ENCODE measurements at regions not wholly inside any gene's neighbourhood (a gene's known extent, or its start where the extent isn't known, plus 50 kb on each side); places are given as distances from the start of the nearest gene placed in this dataset.

- POLR2A ChIA-PET: no interaction called here
Observed at GRCh38 chr2:7449298-7449697, 532.1 kb downstream of the RNF144A start.

DNA sequence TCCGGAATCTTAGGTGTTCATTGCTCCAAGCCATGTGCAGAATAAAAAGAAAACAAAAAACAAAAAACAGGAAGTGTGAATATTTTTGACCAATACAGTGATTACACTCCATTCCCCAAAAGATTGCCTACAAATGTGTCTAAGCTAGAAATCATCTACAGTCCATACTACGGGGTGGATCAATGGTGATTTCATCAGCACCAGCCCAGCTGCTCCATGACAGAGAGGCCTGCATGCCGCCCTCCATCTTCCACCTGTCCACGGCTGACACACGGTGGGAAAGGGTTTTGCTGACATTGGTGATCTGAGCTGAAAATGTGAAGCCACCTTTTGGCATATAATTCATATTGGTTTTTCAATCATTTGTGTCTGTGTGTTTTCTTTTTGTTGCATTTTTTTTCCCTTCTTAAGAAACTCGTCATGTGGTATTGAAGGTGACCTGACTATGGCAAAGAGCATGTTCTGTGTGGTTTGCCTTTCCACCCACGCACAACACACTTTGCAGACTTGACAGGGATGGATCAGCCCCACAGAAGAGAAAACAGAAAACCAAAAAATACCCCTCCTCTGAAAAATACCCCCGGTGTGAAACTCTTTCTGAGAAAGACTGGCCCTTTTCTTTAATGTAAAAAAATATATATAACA is 533.1 kb downstream of the RNF144A start:
- POLR2A ChIA-PET: no interaction called here
- TF ChIP-seq ZNF311 (tag by site-specific recombination; IDR thresholded peaks at IDR 0.05; ENCODE audit: borderline replicate concordance) (no peak), ZNF645 (tag by site-specific recombination; IDR thresholded peaks at IDR 0.05) (no peak), ZNF658 (tag by site-specific recombination; IDR thresholded peaks at IDR 0.05) (no peak), ZNF830 (tag by site-specific recombination; IDR thresholded peaks at IDR 0.05; ENCODE audit: low read depth) (no peak), TCF7L2 (IDR thresholded peaks at IDR 0.05; ENCODE audit: borderline replicate concordance, low read depth, low read length) (no peak), ZIC2 (tag by site-specific recombination; IDR thresholded peaks at IDR 0.05) (no peak), ZNF223 (tag by site-specific recombination; IDR thresholded peaks at IDR 0.05) (no peak), ZNF302 (tag by site-specific recombination; IDR thresholded peaks at IDR 0.05; ENCODE audit: low read depth) (no peak), ZNF140 (tag by site-specific recombination; IDR thresholded peaks at IDR 0.05) (no peak), ZNF792 (tag by site-specific recombination; IDR thresholded peaks at IDR 0.05) (no peak), ZNF211 (tag by site-specific recombination; IDR thresholded peaks at IDR 0.05; ENCODE audit: low read depth) (no peak), ZNF433 (tag by site-specific recombination; IDR thresholded peaks at IDR 0.05; ENCODE audit: low read depth) (no peak), ELK4 (IDR thresholded peaks at IDR 0.05; ENCODE audit: borderline replicate concordance, low read depth, low read length) (no peak), ZNF555 (tag by site-specific recombination; conservative IDR thresholded peaks at IDR 0.05) (no peak), ZBTB1 (tag by site-specific recombination; IDR thresholded peaks at IDR 0.05) (no peak), SP2 (tag by site-specific recombination; IDR thresholded peaks at IDR 0.05) (no peak)
- TF ChIP-seq, protein P1, sequence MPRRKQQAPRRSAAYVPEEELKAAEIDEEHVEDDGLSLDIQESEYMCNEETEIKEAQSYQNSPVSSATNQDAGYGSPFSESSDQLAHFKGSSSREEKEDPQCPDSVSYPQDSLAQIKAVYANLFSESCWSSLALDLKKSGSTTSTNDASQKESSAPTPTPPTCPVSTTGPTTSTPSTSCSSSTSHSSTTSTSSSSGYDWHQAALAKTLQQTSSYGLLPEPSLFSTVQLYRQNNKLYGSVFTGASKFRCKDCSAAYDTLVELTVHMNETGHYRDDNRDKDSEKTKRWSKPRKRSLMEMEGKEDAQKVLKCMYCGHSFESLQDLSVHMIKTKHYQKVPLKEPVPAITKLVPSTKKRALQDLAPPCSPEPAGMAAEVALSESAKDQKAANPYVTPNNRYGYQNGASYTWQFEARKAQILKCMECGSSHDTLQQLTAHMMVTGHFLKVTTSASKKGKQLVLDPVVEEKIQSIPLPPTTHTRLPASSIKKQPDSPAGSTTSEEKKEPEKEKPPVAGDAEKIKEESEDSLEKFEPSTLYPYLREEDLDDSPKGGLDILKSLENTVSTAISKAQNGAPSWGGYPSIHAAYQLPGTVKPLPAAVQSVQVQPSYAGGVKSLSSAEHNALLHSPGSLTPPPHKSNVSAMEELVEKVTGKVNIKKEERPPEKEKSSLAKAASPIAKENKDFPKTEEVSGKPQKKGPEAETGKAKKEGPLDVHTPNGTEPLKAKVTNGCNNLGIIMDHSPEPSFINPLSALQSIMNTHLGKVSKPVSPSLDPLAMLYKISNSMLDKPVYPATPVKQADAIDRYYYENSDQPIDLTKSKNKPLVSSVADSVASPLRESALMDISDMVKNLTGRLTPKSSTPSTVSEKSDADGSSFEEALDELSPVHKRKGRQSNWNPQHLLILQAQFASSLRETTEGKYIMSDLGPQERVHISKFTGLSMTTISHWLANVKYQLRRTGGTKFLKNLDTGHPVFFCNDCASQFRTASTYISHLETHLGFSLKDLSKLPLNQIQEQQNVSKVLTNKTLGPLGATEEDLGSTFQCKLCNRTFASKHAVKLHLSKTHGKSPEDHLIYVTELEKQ (tag by site-specific recombination; IDR thresholded peaks at IDR 0.05; ENCODE audit: borderline replicate concordance): no peak
- TF ChIP-seq, protein P2, sequence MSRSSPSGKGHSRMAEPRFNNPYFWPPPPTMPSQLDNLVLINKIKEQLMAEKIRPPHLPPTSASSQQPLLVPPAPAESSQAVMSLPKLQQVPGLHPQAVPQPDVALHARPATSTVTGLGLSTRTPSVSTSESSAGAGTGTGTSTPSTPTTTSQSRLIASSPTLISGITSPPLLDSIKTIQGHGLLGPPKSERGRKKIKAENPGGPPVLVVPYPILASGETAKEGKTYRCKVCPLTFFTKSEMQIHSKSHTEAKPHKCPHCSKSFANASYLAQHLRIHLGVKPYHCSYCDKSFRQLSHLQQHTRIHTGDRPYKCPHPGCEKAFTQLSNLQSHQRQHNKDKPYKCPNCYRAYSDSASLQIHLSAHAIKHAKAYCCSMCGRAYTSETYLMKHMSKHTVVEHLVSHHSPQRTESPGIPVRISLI (tag by site-specific recombination; IDR thresholded peaks at IDR 0.05): no peak
- Histone ChIP-seq H3K27ac (ENCODE audit: extremely low read depth, low read depth, low read length) (no peak overlapping the region), H3K4me3 (ENCODE audit: low read depth, low read length) (no peak overlapping the region), H3K4me1 (ENCODE audit: control insufficient read depth, insufficient read depth, low read length) (no peaks in the 10 kb centered on the region), H3K36me3 (ENCODE audit: control insufficient read depth in 2 of 2, insufficient read depth in 1 of 2, low read length in 2 of 2) (no peaks in the 10 kb centered on the region), H3K9me3 (ENCODE audit: control insufficient read depth, insufficient read depth, low read depth, low read length) (no peaks in the 10 kb centered on the region)
- CTCF ChIA-PET: no interaction called here

More at GRCh38 chr2:7449298-7449697, 532.1 kb downstream of the RNF144A start:
- TF ChIP-seq BCL6B (tag by site-specific recombination; IDR thresholded peaks at IDR 0.05) (no peak), ZNF48 (tag by site-specific recombination; IDR thresholded peaks at IDR 0.05) (no peak), WT1 (tag by site-specific recombination; IDR thresholded peaks at IDR 0.05) (no peak), ZNF747 (tag by site-specific recombination; IDR thresholded peaks at IDR 0.05) (no peak)
- no peaks in the 10 kb centered on the region for H3K4me1 ChIP-seq (ENCODE audit: control insufficient read depth, insufficient read depth, low read length)
- H3K4me3 ChIP-seq (ENCODE audit: low read depth, low read length): no peak overlapping the region
- CTCF ChIA-PET: no interaction called here
- H3K9me3 ChIP-seq (ENCODE audit: control insufficient read depth, insufficient read depth, low read depth, low read length): no peaks in the 10 kb centered on the region
- H3K27ac ChIP-seq (ENCODE audit: extremely low read depth, low read depth, low read length): no peak overlapping the region
- H3K36me3 ChIP-seq (ENCODE audit: control insufficient read depth in 2 of 2, insufficient read depth in 1 of 2, low read length in 2 of 2): no peaks in the 10 kb centered on the region
